ENCODE measurements at regions not wholly inside any gene's neighbourhood (a gene's known extent, or its start where the extent isn't known, plus 50 kb on each side); places are given as distances from the start of the nearest gene placed in this dataset.

- TF ChIP-seq CTCF (IDR thresholded peaks at IDR 0.05; ENCODE audit: low read depth, low read length, poor library complexity, severe bottlenecking) (no peak), EZH2phosphoT487 (IDR thresholded peaks at IDR 0.05; ENCODE audit: borderline replicate concordance, low read length) (no peak)
These were observed 1277.2 kb downstream of the JRKL start for GRCh38 chr11:97667057-97667456.
